Fibroblast of villous mesenchyme (primary cell): ENCODE measurements at regions not wholly inside any gene's neighbourhood (a gene's known extent, or its start where the extent isn't known, plus 50 kb on each side); places are given as distances from the start of the nearest gene placed in this dataset.

Experiments used
- DNase-seq: peaks from one replicate; pipeline ENCODE4 v3.0.0-alpha.2; 2010; ENCODE audit warnings: low read depth
- H3K4me3 ChIP-seq: 2 replicates; pipeline ENCODE4 v1.5.1; 2011; ENCODE audit warnings: low read depth, mild to moderate bottlenecking, low read length
- TF ChIP-seq, protein P1 (sequence below): IDR thresholded peaks from 2 replicates; pipeline ENCODE4 v1.5.1; 2012; ENCODE audit warnings: low read depth, mild to moderate bottlenecking, low read length; ENCODE audit not compliant: insufficient read depth

- no peak overlapping the region for H3K4me3 ChIP-seq
- TF ChIP-seq, protein P1, sequence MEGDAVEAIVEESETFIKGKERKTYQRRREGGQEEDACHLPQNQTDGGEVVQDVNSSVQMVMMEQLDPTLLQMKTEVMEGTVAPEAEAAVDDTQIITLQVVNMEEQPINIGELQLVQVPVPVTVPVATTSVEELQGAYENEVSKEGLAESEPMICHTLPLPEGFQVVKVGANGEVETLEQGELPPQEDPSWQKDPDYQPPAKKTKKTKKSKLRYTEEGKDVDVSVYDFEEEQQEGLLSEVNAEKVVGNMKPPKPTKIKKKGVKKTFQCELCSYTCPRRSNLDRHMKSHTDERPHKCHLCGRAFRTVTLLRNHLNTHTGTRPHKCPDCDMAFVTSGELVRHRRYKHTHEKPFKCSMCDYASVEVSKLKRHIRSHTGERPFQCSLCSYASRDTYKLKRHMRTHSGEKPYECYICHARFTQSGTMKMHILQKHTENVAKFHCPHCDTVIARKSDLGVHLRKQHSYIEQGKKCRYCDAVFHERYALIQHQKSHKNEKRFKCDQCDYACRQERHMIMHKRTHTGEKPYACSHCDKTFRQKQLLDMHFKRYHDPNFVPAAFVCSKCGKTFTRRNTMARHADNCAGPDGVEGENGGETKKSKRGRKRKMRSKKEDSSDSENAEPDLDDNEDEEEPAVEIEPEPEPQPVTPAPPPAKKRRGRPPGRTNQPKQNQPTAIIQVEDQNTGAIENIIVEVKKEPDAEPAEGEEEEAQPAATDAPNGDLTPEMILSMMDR, result no peak
- no peak for DNase-seq
Measured at GRCh38 chr11:11077898-11078297, 220.0 kb upstream of the ZBED5 start.

GRCh38 chr11:11076879-11077278 is 219.0 kb upstream of the ZBED5 start:
- no peak overlapping the region for H3K4me3 ChIP-seq
- DNase-seq, result no peak
- TF ChIP-seq, protein P1, result no peak

DNA sequence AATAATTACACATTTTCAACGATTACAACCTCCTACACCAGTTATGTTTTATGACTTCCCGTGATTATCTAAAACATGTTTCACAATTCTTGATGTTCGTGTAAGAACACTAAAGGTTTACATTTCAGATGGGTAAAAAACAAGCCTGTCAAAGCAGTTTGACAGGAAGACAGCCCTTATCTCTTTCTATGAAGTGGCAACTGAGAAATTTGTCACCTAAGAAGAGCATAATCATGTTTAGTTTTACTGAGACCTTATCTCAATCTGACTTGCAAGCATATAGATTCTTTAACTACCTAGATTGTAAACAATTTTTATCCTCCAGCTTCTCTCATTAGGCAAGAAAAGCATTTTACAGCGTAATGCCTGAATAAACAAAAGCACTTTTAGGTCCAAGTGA is 218.4 kb upstream of the ZBED5 start:
- peak; percentile 16 for DNase-seq

GRCh38 chr11:11075515-11076171 is 217.8 kb upstream of the ZBED5 start:
- H3K4me3 ChIP-seq, result no peak overlapping the region
- TF ChIP-seq, protein P1, result no peak
- DNase-seq, result peak; percentile 6

More for the DNA sequence above, 218.4 kb upstream of the ZBED5 start:
- H3K4me3 ChIP-seq, result no peak overlapping the region
- TF ChIP-seq, protein P1, result no peak

DNA sequence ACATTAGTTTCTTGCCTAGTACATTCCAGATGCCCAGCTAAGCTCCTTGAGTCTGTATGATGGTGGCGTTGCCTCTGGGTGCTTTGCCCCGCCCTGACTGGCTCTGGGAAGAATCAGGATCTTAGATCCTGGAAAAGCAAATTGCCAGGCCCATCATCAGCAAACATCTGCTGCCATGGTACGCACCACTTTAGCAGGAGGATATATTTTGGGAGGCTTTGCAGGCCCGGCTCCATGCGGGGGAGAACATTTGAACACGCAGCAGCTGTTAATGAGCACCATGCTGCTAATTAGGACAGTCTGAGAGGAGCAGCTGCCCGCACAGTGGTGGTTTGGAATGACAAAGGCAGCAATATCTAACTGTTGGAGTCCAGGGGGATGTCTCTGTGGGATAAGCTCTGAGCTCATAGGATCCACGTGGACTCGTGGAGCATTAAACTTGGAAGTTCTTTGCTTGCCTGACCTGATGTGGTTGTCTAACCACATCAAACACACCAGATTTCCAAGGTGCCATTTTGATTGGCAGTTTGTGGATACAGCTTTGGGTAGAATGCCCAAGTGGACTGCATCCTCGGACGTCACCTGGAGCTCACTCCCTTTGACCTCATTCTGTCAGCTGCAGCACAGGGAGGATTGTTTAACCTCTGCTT is 217.0 kb upstream of the ZBED5 start:
- TF ChIP-seq, protein P1, result no peak
- no peak for DNase-seq
- H3K4me3 ChIP-seq, result no peak overlapping the region

DNA sequence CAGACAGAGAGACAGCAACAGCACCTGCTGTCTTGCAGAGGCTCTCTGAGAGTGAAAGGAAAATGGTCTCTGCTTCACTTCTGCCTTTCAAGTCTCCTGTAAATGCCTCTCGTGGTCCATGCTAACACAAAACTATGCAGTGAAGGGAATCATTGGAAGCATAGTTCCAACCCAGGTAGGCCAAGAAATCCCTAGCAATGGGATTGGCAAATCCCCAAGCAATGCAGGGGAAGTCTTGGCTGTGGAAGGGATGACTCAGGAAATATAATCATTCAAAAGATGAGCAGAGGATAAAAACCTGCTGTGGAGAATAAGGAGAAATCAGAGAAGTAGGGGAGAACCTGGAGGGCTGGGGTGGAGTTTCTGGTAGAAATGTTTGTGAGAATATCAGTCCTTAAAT is 216.1 kb upstream of the ZBED5 start:
- no peak overlapping the region for H3K4me3 ChIP-seq
- TF ChIP-seq, protein P1, result no peak
- DNase-seq, result no peak

DNA sequence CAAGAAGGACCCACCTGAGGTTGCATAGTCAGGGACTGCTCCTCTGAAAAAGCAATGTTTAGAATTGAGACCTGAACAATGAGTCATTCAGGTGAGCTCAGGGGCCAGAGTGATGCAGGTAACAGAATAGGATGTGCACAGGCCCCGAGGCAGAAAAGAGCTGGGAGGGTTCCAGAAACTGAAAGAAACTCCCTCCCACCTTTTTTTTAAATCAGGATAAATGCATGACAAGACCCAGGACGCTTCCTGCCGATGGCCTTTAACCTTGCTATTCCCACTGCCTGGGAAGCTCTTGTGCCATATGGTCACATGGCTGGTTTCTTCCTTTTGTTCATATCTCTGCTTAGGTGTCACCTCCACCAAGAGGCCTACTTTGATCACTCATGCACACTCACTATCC is 214.2 kb upstream of the ZBED5 start:
- TF ChIP-seq, protein P1, result no peak
- H3K4me3 ChIP-seq, result no peak overlapping the region
- no peak for DNase-seq
